WTC11 (cell line): ENCODE measurements at regions not wholly inside any gene's neighbourhood (a gene's known extent, or its start where the extent isn't known, plus 50 kb on each side); places are given as distances from the start of the nearest gene placed in this dataset.

Experiments
- CTCF ChIP-seq: fragments of 200-600 bp; IDR thresholded peaks from 2 replicates; pipeline ENCODE4 v1.8.0; 2022; ENCODE audit warnings: antibody characterized with exemption
- ELF4 ChIP-seq: sonication (generic); formaldehyde crosslinking; IDR thresholded peaks from 2 replicates; pipeline ENCODE4 v1.8.1; 2022; ENCODE audit warnings: low read depth, mild to moderate bottlenecking, moderate library complexity, missing genetic modification reagents
- FOXP1 ChIP-seq: sonication (generic); formaldehyde crosslinking; IDR thresholded peaks from 2 replicates; pipeline ENCODE4 v1.8.0; 2022; ENCODE audit warnings: missing genetic modification reagents, mild to moderate bottlenecking, moderate library complexity, borderline replicate concordance
- GRHL2 ChIP-seq: fragments of 250-450 bp; sonication (Bioruptor Pico); IDR thresholded peaks from 2 replicates; pipeline ENCODE4 v1.8.0; 2022; ENCODE audit warnings: mild to moderate bottlenecking, moderate library complexity; ENCODE audit not compliant: insufficient replicate concordance, severe bottlenecking
- MAX ChIP-seq: sonication (generic); formaldehyde crosslinking; IDR thresholded peaks from 2 replicates; pipeline ENCODE4 v1.8.0; 2022; ENCODE audit warnings: mild to moderate bottlenecking, missing genetic modification reagents
- USF2 ChIP-seq: sonication (generic); formaldehyde crosslinking; IDR thresholded peaks from 2 replicates; pipeline ENCODE4 v1.8.1; 2023; ENCODE audit warnings: mild to moderate bottlenecking, missing genetic modification reagents, moderate library complexity
- ZNF121 ChIP-seq: sonication (generic); formaldehyde crosslinking; IDR thresholded peaks from 2 replicates; pipeline ENCODE4 v1.8.0; 2023; ENCODE audit warnings: missing genetic modification reagents
- ZNF263 ChIP-seq: sonication (generic); formaldehyde crosslinking; IDR thresholded peaks from 2 replicates; pipeline ENCODE4 v1.8.1; 2022; ENCODE audit warnings: low read depth, mild to moderate bottlenecking, moderate library complexity, missing genetic modification reagents
- ZNF423 ChIP-seq: fragments of 250-450 bp; sonication (Bioruptor Pico); IDR thresholded peaks from 2 replicates; pipeline ENCODE4 v2.1.2; 2022; ENCODE audit warnings: mild to moderate bottlenecking, moderate library complexity

GRCh38 chr5:125551797-125552196 lies 805.4 kb upstream of the ZNF608 start:
- TF ChIP-seq ZNF121 = no peak
- TF ChIP-seq FOXP1 (CRISPR knock-in tag) = no peak
- no peak for TF ChIP-seq CTCF
- no peak for TF ChIP-seq MAX (CRISPR knock-in tag)
- no peak for TF ChIP-seq ELF4 (CRISPR knock-in tag)
- no peak for TF ChIP-seq USF2 (CRISPR knock-in tag)
- TF ChIP-seq GRHL2 = no peak
- TF ChIP-seq ZNF263 (CRISPR knock-in tag) = no peak
- TF ChIP-seq ZNF423 (CRISPR knock-in tag) = no peak
